ENCODE measurements at regions not wholly inside any gene's neighbourhood (a gene's known extent, or its start where the extent isn't known, plus 50 kb on each side); places are given as distances from the start of the nearest gene placed in this dataset.

- no peak for DNase-seq
Measured at GRCh38 chr1:5651964-5652821, 340.0 kb downstream of the NPHP4 start.

GRCh38 chr1:5651473-5651872, 340.8 kb downstream of the NPHP4 start:
- DNase-seq = no peak

GRCh38 chr1:5651027-5651410, 341.2 kb downstream of the NPHP4 start:
- DNase-seq = no peak

- DNase-seq = no peak
Measured at GRCh38 chr1:5650283-5651026, 341.8 kb downstream of the NPHP4 start.

- no peak for DNase-seq
Measured at GRCh38 chr1:5649795-5650194, 342.4 kb downstream of the NPHP4 start.

- no peak for DNase-seq
Measured at GRCh38 chr1:5649166-5649551, 343.1 kb downstream of the NPHP4 start.

GRCh38 chr1:5648410-5649165, 343.6 kb downstream of the NPHP4 start:
- DNase-seq = no peak

GRCh38 chr1:5647234-5647633, 345.0 kb downstream of the NPHP4 start:
- DNase-seq = no peak

- no peak for DNase-seq
Measured at GRCh38 chr1:5646486-5647149, 345.6 kb downstream of the NPHP4 start.

GRCh38 chr1:5645929-5646328, 346.3 kb downstream of the NPHP4 start:
- no peak for DNase-seq

- DNase-seq = no peak
Measured at GRCh38 chr1:5645135-5645399, 347.2 kb downstream of the NPHP4 start.

- DNase-seq = no peak
Measured at GRCh38 chr1:5644281-5645134, 347.7 kb downstream of the NPHP4 start.

- DNase-seq = no peak
Measured at GRCh38 chr1:5643360-5644107, 348.7 kb downstream of the NPHP4 start.

- no peak for DNase-seq
Measured at GRCh38 chr1:5640845-5641244, 351.4 kb downstream of the NPHP4 start.

- DNase-seq = no peak
Measured at GRCh38 chr1:5639106-5639722, 353.0 kb downstream of the NPHP4 start.

- DNase-seq = no peak
Measured at GRCh38 chr1:5638582-5638981, 353.6 kb downstream of the NPHP4 start.

- DNase-seq = no peak
Measured at GRCh38 chr1:5637171-5637570, 355.1 kb downstream of the NPHP4 start.

- DNase-seq = no peak
Measured at GRCh38 chr1:5634893-5635292, 357.3 kb downstream of the NPHP4 start.

- no peak for DNase-seq
Measured at GRCh38 chr1:5632814-5633213, 359.4 kb downstream of the NPHP4 start.

GRCh38 chr1:5632224-5632623, 360.0 kb downstream of the NPHP4 start:
- DNase-seq = no peak

- DNase-seq = no peak
Measured at GRCh38 chr1:5628416-5628815, 363.8 kb downstream of the NPHP4 start.
